ENCODE measurements at regions not wholly inside any gene's neighbourhood (a gene's known extent, or its start where the extent isn't known, plus 50 kb on each side); places are given as distances from the start of the nearest gene placed in this dataset.

DNA sequence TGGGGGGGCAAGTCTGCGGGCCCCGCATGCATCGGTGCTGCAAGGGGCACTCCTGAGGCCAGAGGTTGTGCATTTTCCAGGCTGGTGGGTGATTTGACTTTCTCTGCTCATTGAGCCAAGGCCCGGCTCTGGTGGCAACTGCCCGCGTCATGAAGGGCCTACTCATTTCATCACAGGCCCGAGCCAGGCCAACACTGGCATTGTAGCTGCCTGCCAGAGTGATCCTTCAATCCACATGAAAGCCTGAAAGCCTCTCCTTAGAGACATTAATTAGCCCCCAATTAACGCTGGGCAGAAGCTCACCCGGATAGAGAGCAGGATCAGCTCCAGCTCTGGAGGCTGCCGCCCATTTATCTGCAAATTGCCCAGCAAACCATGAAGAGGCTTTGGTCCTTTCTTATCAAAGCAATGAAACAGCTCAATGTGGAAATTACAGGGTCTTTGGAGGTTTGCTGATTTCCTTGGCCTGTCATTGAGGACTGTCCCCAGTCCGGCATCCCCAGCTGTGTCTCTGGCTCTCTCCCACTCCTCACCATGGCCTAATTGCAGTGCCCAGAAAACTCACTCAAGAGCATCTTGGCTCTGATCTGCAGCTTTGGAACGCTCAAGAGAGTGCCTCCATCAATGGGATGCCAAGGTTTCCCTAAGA, 50.4 kb upstream of the STUM start:
- no peak overlapping the region for H3K4me3 ChIP-seq (ENCODE audit: low read depth, low read length)
- H3K27ac ChIP-seq (ENCODE audit: low read depth, low read length): no peak overlapping the region
- H3K9me3 ChIP-seq (ENCODE audit: control insufficient read depth, insufficient read depth, low read length): peaks cover 1% of the 10 kb centered on the region
- peaks cover 5% of the 10 kb centered on the region for H3K27me3 ChIP-seq (ENCODE audit: control insufficient read depth, insufficient read depth, low read length)
- DNase-seq (ENCODE audit: low read depth in 4 of 6, low spot score in 6 of 6): peak in 5 of 6 donors; percentile 44 to 93 (median 59)
- no peaks in the 10 kb centered on the region for H3K36me3 ChIP-seq (ENCODE audit: control insufficient read depth, insufficient read depth, low read length)
- H3K4me1 ChIP-seq (ENCODE audit: control insufficient read depth, insufficient read depth, low read length): peaks cover 25% of the 10 kb centered on the region
- WGBS (ENCODE audit: insufficient coverage): 50% methylated on average over 12 of the region's 12 CpGs

DNA sequence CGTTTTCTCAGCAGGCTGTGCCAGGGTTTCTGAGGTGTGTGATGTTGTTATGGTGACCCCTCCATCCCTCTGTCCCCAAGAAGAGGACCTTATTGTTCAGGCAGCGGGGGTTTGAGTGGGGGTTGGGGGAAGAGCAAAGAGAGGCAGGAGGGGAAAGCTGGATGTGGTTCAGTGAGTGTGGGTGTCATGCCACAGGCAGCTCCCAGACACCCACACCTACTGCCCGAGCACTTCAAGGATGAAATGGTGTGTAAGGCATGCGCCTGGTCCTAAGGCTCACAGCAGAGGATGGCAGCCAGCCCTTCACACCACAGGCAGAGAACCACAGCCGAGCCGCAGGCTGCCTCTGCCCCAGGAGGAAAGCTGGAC, 49.9 kb upstream of the STUM start:
- H3K36me3 ChIP-seq (ENCODE audit: control insufficient read depth, insufficient read depth, low read length): no peaks in the 10 kb centered on the region
- no peak overlapping the region for H3K27ac ChIP-seq (ENCODE audit: low read depth, low read length)
- H3K9me3 ChIP-seq (ENCODE audit: control insufficient read depth, insufficient read depth, low read length): peaks cover 1% of the 10 kb centered on the region
- 42% methylated on average over 3 of the region's 6 CpGs for WGBS (ENCODE audit: insufficient coverage)
- H3K27me3 ChIP-seq (ENCODE audit: control insufficient read depth, insufficient read depth, low read length): peaks cover 5% of the 10 kb centered on the region
- H3K4me1 ChIP-seq (ENCODE audit: control insufficient read depth, insufficient read depth, low read length): peaks cover 22% of the 10 kb centered on the region
- no peak overlapping the region for H3K4me3 ChIP-seq (ENCODE audit: low read depth, low read length)
- DNase-seq (ENCODE audit: low read depth in 4 of 6, low spot score in 6 of 6): no peak

Measured in spinal cord (tissue), 9 donors.